ENCODE measurements at regions not wholly inside any gene's neighbourhood (a gene's known extent, or its start where the extent isn't known, plus 50 kb on each side); places are given as distances from the start of the nearest gene placed in this dataset.

- H3K27me3 ChIP-seq (replicated peaks; ENCODE audit: control insufficient read depth, insufficient read depth, low read length), result no peaks in the 10 kb centered on the region
- no peak overlapping the region for H3K4me3 ChIP-seq (replicated peaks; ENCODE audit: low read depth, low read length)
- TF ChIP-seq, protein P1, sequence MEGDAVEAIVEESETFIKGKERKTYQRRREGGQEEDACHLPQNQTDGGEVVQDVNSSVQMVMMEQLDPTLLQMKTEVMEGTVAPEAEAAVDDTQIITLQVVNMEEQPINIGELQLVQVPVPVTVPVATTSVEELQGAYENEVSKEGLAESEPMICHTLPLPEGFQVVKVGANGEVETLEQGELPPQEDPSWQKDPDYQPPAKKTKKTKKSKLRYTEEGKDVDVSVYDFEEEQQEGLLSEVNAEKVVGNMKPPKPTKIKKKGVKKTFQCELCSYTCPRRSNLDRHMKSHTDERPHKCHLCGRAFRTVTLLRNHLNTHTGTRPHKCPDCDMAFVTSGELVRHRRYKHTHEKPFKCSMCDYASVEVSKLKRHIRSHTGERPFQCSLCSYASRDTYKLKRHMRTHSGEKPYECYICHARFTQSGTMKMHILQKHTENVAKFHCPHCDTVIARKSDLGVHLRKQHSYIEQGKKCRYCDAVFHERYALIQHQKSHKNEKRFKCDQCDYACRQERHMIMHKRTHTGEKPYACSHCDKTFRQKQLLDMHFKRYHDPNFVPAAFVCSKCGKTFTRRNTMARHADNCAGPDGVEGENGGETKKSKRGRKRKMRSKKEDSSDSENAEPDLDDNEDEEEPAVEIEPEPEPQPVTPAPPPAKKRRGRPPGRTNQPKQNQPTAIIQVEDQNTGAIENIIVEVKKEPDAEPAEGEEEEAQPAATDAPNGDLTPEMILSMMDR (IDR thresholded peaks at IDR 0.05; ENCODE audit: insufficient read depth, low read length, poor library complexity, severe bottlenecking), result no peak
- DNase-seq (ENCODE audit: extremely low read depth, insufficient read length), result no peak
- no peaks in the 10 kb centered on the region for H3K36me3 ChIP-seq (ENCODE audit: control insufficient read depth, insufficient read depth, low read length)
Measured at GRCh38 chr11:8802251-8802650, 108.7 kb upstream of the AKIP1 start.

DNA sequence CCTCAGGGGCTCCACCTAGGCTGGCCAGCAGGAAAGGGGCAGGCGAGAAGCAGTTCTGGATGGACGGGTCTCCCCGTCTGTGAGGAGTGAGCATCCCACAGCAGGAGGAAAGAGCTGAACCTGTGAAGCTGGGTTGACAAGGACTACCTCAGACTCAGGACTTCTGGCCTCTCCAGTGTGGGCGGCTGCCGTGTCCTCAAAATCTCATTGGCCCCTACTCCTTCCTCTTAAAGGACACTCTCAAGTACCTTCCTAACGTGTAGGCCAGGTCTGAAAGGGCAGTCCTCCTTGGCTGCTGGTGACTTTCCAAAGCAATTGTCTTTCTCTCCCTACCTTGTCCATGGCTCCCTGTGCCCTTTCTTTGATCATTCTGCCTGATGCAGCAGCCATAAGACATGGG lies 107.0 kb upstream of the AKIP1 start:
- TF ChIP-seq, protein P1 (IDR thresholded peaks at IDR 0.05; ENCODE audit: insufficient read depth, low read length, poor library complexity, severe bottlenecking), result no peak
- no peak for DNase-seq (ENCODE audit: extremely low read depth, insufficient read length)
- Histone ChIP-seq H3K27me3 (replicated peaks; ENCODE audit: control insufficient read depth, insufficient read depth, low read length) (no peaks in the 10 kb centered on the region), H3K4me3 (replicated peaks; ENCODE audit: low read depth, low read length) (no peak overlapping the region), H3K36me3 (ENCODE audit: control insufficient read depth, insufficient read depth, low read length) (no peaks in the 10 kb centered on the region)

GRCh38 chr11:8805296-8805695 lies 105.7 kb upstream of the AKIP1 start:
- Histone ChIP-seq H3K36me3 (ENCODE audit: control insufficient read depth, insufficient read depth, low read length) (no peaks in the 10 kb centered on the region), H3K27me3 (replicated peaks; ENCODE audit: control insufficient read depth, insufficient read depth, low read length) (no peaks in the 10 kb centered on the region; the same call in 1 of the 2 replicates), H3K4me3 (replicated peaks; ENCODE audit: low read depth, low read length) (no peak overlapping the region)
- no peak for DNase-seq (ENCODE audit: extremely low read depth, insufficient read length)
- TF ChIP-seq, protein P1 (IDR thresholded peaks at IDR 0.05; ENCODE audit: insufficient read depth, low read length, poor library complexity, severe bottlenecking), result no peak

DNA sequence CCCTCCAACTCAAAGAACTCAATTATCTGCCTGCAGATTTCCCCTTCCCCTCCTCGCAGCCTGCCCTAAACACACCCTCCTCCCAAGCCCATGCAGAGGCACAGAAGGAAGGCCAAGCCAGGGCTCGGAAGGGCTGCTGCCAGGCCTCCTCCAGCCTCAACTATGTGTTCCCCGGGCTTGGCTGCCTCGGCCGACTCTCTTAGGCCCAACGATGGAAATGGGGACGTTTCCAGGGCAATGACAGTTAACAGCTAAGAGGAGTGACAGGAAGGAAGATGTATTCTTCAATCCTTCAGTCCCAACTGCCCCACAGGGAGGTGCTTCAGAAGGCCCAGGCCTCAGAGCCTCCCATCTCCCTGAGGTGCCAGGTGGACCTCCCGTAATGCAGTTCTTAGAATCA lies 104.0 kb upstream of the AKIP1 start:
- DNase-seq (ENCODE audit: extremely low read depth, insufficient read length), result no peak
- Histone ChIP-seq H3K36me3 (ENCODE audit: control insufficient read depth, insufficient read depth, low read length) (no peaks in the 10 kb centered on the region), H3K4me3 (replicated peaks; ENCODE audit: low read depth, low read length) (no peak overlapping the region), H3K27me3 (replicated peaks; ENCODE audit: control insufficient read depth, insufficient read depth, low read length) (no peaks in the 10 kb centered on the region; the same call in 1 of the 2 replicates)
- TF ChIP-seq, protein P1 (IDR thresholded peaks at IDR 0.05; ENCODE audit: insufficient read depth, low read length, poor library complexity, severe bottlenecking), result no peak

- Histone ChIP-seq H3K27me3 (replicated peaks; ENCODE audit: control insufficient read depth, insufficient read depth, low read length) (no peaks in the 10 kb centered on the region; the same call in 1 of the 2 replicates), H3K36me3 (ENCODE audit: control insufficient read depth, insufficient read depth, low read length) (no peaks in the 10 kb centered on the region), H3K4me3 (replicated peaks; ENCODE audit: low read depth, low read length) (no peak overlapping the region)
- DNase-seq (ENCODE audit: extremely low read depth, insufficient read length), result no peak
- TF ChIP-seq, protein P1 (IDR thresholded peaks at IDR 0.05; ENCODE audit: insufficient read depth, low read length, poor library complexity, severe bottlenecking), result no peak
Measured at GRCh38 chr11:8807544-8808225, 103.3 kb upstream of the AKIP1 start.

- H3K4me3 ChIP-seq (replicated peaks; ENCODE audit: low read depth, low read length), result no peak overlapping the region
- no peak for DNase-seq (ENCODE audit: extremely low read depth, insufficient read length)
- TF ChIP-seq, protein P1 (IDR thresholded peaks at IDR 0.05; ENCODE audit: insufficient read depth, low read length, poor library complexity, severe bottlenecking), result no peak
- H3K27me3 ChIP-seq (replicated peaks; ENCODE audit: control insufficient read depth, insufficient read depth, low read length), result no peaks in the 10 kb centered on the region; the same call in 1 of the 2 replicates
- H3K36me3 ChIP-seq (ENCODE audit: control insufficient read depth, insufficient read depth, low read length), result no peaks in the 10 kb centered on the region
Measured at GRCh38 chr11:8808226-8808585, 102.8 kb upstream of the AKIP1 start.

Data from GM06990 (cell line).